ENCODE measurements at regions not wholly inside any gene's neighbourhood (a gene's known extent, or its start where the extent isn't known, plus 50 kb on each side); places are given as distances from the start of the nearest gene placed in this dataset.

DNA sequence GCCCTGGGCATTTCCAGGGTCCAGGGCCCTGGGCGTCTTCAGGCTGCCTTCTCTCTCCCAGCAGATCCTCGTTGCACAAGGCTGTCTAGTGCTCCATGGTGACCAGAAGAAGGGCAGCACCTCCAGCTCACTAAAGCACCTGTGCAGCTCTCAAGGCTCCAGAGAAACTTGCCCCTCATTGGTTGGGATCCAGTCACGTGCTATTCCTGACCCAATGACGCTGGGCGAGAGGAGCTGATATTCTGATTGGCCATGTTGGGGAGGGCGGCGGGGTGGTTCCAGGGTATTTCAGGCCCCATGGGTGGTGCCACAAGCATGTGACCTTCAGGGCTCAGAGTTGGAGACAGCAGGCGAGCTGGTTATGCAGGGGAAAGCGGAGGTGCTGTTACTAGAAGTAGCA, 309.1 kb downstream of the TOX3 start:
- no peak for ATAC-seq
- TF ChIP-seq ZNF70 (CRISPR knock-in tag; IDR thresholded peaks at IDR 0.05) (no peak), ESRRG (CRISPR knock-in tag; IDR thresholded peaks at IDR 0.05) (no peak), ZFP30 (CRISPR knock-in tag; IDR thresholded peaks at IDR 0.05) (no peak), BACH2 (CRISPR knock-in tag; IDR thresholded peaks at IDR 0.05; ENCODE audit: borderline replicate concordance) (no peak), ARNTL (CRISPR knock-in tag; IDR thresholded peaks at IDR 0.05; ENCODE audit: borderline replicate concordance, low read depth) (no peak), SNAI2 (CRISPR knock-in tag; IDR thresholded peaks at IDR 0.05) (no peak), RARB (CRISPR knock-in tag; IDR thresholded peaks at IDR 0.05) (no peak), CSDC2 (CRISPR knock-in tag; IDR thresholded peaks at IDR 0.05) (no peak), ZFP3 (CRISPR knock-in tag; IDR thresholded peaks at IDR 0.05) (no peak), ZC3H10 (CRISPR knock-in tag; IDR thresholded peaks at IDR 0.05) (no peak), GLIS3 (CRISPR knock-in tag; IDR thresholded peaks at IDR 0.05) (no peak), OSR1 (CRISPR knock-in tag; IDR thresholded peaks at IDR 0.05) (no peak), CREB5 (CRISPR knock-in tag; IDR thresholded peaks at IDR 0.05; ENCODE audit: low read depth) (no peak), PPARA (CRISPR knock-in tag; IDR thresholded peaks at IDR 0.05; ENCODE audit: borderline replicate concordance) (no peak), ZNF565 (CRISPR knock-in tag; conservative IDR thresholded peaks at IDR 0.05; ENCODE audit: low read depth) (no peak), TOX (CRISPR knock-in tag; IDR thresholded peaks at IDR 0.05; ENCODE audit: borderline replicate concordance) (no peak), ZNF8 (CRISPR knock-in tag; IDR thresholded peaks at IDR 0.05) (no peak)
- TF ChIP-seq, protein P1, sequence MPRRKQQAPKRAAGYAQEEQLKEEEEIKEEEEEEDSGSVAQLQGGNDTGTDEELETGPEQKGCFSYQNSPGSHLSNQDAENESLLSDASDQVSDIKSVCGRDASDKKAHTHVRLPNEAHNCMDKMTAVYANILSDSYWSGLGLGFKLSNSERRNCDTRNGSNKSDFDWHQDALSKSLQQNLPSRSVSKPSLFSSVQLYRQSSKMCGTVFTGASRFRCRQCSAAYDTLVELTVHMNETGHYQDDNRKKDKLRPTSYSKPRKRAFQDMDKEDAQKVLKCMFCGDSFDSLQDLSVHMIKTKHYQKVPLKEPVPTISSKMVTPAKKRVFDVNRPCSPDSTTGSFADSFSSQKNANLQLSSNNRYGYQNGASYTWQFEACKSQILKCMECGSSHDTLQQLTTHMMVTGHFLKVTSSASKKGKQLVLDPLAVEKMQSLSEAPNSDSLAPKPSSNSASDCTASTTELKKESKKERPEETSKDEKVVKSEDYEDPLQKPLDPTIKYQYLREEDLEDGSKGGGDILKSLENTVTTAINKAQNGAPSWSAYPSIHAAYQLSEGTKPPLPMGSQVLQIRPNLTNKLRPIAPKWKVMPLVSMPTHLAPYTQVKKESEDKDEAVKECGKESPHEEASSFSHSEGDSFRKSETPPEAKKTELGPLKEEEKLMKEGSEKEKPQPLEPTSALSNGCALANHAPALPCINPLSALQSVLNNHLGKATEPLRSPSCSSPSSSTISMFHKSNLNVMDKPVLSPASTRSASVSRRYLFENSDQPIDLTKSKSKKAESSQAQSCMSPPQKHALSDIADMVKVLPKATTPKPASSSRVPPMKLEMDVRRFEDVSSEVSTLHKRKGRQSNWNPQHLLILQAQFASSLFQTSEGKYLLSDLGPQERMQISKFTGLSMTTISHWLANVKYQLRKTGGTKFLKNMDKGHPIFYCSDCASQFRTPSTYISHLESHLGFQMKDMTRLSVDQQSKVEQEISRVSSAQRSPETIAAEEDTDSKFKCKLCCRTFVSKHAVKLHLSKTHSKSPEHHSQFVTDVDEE (CRISPR knock-in tag; IDR thresholded peaks at IDR 0.05) = no peak
- TF ChIP-seq, protein P2, sequence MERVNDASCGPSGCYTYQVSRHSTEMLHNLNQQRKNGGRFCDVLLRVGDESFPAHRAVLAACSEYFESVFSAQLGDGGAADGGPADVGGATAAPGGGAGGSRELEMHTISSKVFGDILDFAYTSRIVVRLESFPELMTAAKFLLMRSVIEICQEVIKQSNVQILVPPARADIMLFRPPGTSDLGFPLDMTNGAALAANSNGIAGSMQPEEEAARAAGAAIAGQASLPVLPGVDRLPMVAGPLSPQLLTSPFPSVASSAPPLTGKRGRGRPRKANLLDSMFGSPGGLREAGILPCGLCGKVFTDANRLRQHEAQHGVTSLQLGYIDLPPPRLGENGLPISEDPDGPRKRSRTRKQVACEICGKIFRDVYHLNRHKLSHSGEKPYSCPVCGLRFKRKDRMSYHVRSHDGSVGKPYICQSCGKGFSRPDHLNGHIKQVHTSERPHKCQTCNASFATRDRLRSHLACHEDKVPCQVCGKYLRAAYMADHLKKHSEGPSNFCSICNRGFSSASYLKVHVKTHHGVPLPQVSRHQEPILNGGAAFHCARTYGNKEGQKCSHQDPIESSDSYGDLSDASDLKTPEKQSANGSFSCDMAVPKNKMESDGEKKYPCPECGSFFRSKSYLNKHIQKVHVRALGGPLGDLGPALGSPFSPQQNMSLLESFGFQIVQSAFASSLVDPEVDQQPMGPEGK (CRISPR knock-in tag; IDR thresholded peaks at IDR 0.05; ENCODE audit: borderline replicate concordance) = no peak

DNA sequence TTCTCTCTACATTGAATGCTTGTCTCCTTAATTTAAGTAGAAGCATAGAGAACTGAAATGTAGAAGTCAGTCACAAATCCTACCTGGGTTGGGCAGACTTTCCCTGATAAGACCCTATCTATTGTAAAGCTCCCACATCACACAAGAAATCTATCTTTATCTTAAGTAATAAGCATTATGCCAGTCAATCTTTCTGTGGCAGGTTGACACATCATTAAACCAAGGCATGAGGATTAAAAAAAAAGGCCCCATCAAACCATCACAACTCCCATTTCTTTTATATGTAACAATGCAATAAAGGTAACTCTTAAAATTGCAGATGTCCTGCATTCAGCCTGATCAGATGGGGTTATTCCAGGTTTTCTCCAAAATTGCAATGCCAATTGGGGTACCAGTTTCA, 311.8 kb downstream of the TOX3 start:
- TF ChIP-seq ZNF8 (CRISPR knock-in tag; IDR thresholded peaks at IDR 0.05) (no peak), ZFP3 (CRISPR knock-in tag; IDR thresholded peaks at IDR 0.05) (no peak), POU6F1 (CRISPR knock-in tag; IDR thresholded peaks at IDR 0.05; ENCODE audit: borderline replicate concordance, low read depth) (no peak), TCF4 (CRISPR knock-in tag; IDR thresholded peaks at IDR 0.05; ENCODE audit: borderline replicate concordance) (no peak), RARB (CRISPR knock-in tag; IDR thresholded peaks at IDR 0.05) (no peak), OSR1 (CRISPR knock-in tag; IDR thresholded peaks at IDR 0.05) (no peak), ESRRG (CRISPR knock-in tag; IDR thresholded peaks at IDR 0.05) (no peak), ZNF565 (CRISPR knock-in tag; conservative IDR thresholded peaks at IDR 0.05; ENCODE audit: low read depth) (no peak), ZFP30 (CRISPR knock-in tag; IDR thresholded peaks at IDR 0.05) (no peak), ISL1 (CRISPR knock-in tag; IDR thresholded peaks at IDR 0.05) (no peak), ZNF70 (CRISPR knock-in tag; IDR thresholded peaks at IDR 0.05) (no peak), CREB5 (CRISPR knock-in tag; IDR thresholded peaks at IDR 0.05; ENCODE audit: low read depth) (no peak)
- TF ChIP-seq, protein P2 (CRISPR knock-in tag; IDR thresholded peaks at IDR 0.05; ENCODE audit: borderline replicate concordance) = no peak
- TF ChIP-seq, protein P1 (CRISPR knock-in tag; IDR thresholded peaks at IDR 0.05) = no peak
- no peak for ATAC-seq
